GM18499 (cell line): ENCODE measurements at regions not wholly inside any gene's neighbourhood (a gene's known extent, or its start where the extent isn't known, plus 50 kb on each side); places are given as distances from the start of the nearest gene placed in this dataset.

ENCODE experiments used
- ATAC-seq: cut with Tn5 transposase; IDR thresholded peaks from one replicate; pipeline ENCODE4 v1.9.1; 2021; ENCODE audit warnings: moderate number of reproducible peaks; ENCODE audit not compliant: insufficient read depth, unreplicated experiment

DNA sequence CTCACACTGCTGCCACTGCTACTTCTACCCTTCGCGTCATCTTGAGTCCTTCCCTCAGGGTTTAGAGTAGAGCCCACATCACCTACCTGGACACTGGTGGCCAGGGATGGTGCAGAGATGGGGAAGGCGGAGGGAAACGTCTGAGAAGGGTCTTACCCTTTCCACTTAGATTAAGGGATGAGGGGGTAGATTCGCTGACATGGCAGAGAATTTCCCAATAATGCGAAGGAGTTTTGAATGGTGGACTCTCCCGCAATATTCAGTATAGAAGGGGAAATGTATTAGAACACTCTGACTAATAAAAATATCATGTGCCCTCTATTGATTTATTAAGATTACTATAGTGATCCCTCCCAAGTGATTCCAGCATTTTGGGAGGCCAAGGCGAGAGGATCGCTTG, 209.5 kb upstream of the KIAA1217 start:
- no peak for ATAC-seq

DNA sequence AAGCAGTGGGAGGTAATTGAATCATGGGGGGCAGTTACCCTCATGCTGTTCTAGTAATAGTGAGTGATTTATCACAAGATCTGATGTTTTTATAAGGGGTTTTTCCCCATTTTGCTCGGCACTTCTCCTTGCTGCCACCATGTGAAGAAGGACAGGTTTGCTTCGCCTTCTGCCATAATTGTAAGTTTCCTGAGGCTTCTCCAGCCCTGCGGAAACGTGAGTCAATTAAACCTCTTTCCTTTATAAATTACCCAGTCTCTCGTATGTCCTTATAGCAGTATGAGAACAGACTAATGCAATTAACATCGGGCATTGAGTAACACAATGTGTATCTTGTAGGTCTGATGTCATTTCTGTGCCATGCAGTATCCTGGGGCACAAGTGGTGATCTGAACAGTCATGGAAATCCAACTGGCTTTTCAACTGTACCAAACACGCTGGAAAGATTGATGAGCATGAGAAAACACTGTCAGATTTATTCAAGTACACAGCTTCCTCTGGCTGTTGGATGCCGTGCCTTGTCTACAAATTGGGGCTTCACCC, 208.6 kb upstream of the KIAA1217 start:
- ATAC-seq, result no peak

DNA sequence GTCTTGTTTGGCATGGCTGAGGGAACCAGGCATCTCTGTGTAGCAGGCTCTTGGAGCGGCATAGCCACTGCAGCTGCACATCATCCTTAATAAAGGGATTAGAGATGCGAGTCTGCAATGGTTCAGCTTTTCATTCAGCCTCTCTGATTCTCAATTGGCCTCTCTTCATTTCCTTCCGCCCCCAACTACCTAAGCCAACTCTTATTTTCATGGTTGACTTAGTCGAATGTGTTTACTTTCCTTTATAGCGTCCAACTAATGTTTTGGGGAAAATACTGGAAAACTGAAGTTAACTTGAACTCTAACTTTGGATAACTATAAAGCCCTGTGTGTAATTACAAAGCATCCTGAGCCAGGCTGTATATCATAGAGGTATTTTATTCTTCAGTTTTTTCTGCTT, 202.2 kb upstream of the KIAA1217 start:
- no peak for ATAC-seq

DNA sequence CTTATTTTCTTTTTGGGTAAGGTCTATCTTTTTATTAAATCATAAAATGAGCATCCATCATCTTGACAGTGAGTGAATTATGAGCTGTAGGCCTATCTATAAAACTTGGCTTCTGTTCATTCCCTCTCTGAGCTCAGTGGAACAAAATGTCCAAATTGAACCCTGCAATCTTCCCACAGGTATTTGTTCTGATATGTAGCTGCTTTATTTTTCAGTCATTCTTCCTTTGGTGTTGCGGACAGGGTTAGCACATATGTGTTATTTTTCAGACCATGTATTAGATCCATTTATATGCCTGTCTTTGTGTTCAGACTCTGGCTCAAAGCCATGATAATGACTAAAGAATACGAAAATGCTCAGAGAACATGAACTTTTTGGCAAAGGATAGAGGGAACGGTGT, 201.6 kb upstream of the KIAA1217 start:
- ATAC-seq, result no peak

DNA sequence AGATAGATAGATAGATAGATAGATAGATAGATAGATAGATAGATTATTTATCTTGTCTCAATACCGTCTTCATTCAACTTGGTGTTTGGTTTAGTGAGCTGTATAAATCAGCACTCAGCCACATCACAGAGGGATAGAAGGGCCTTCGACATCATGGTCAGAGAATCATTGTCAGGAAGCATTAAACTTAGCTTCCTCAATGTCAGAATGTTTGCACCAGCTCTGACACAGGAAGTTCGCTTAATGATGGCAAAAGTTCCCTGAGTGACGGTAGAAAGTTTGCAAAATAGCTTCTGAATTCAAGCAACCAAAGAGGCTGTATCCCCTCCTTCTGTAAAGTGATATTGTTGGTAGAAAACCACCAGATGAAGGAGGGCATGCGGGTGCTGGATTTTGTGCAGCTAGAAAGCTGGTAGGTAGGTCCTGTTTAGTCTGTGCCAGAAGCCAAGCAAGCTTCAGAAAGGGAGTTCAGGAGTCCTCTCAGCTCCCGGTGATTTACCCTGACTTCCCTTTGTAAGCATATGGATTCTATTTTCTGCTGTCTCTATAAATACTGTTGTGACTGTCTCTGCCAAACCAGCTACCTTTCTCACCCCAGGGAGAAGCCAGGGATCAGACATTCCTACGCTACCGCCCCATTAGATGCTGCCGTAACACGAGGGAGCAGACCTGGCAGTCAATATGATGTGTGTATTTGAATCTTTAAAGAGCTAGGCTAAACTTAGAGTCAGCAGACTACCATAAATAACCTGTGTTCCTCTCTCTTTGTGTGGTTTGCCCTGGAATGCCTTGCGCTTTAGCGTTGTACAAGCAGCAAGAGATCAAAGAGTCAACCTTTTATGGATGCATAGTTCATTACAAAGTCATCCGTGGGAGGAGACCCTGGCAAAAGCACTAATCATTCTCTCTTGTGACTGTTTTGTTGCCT, 200.5 kb upstream of the KIAA1217 start:
- ATAC-seq, result no peak

DNA sequence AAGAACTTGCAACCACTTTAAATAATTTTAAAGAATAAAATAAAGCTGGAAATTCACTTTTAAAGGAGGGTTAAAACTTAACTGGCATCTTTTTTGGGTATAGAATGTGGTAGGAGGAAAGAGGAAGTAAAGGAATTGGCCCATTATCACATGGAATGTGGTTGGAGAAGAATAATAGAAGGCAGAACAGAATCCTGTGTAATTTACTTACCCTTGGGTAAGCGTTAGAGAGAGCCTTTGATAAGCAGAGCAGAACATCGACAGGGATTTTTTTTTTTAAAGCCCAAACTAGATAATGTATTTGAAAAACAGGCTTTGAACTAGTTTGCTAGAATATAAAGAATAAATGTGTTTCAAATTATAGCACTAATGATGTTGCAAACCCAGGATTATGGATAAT, 199.8 kb upstream of the KIAA1217 start:
- ATAC-seq, result no peak

DNA sequence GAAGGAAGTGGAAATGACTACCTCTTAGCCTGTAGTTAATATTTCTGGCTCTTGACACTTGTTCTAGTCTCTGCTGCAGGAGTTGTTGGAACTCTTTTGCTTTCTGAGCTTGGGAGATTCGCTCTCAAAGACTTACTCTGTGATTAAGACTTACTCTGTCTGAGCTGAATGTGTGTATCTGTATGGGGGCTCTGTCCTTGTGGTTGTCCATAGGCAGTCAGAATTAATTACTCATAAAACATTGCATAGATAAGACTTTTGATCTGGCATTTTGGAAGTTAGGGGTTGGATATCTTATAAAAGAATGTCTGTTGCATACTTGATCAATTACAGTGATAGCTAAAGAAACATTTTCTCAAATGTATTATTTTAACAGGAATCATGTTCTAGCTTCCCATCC, 199.2 kb upstream of the KIAA1217 start:
- ATAC-seq, result no peak

DNA sequence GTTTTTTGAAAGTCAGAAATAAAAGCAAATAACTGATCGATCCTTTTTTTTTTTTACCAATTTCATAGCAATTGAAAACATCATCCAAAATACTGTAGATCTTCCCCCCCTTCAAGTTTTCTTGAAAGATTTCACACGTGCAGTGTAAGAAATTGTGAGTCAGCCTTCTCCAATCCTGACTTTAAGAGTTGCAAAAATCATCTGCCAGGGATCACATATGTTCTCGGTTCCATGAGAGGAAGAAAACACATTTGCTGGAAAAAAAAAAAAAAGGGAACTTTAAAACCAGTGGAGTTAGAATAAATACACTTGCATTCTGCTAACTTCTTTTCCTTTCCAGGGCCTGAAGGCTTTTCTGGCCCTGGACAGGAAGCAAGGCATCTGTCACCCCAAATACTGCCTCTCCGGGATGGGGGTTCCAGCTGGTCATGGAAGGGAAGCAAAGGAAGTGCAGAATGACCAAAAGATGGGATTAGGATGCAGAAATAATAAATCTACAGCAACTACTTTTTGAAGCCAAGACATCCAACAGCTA, 198.4 kb upstream of the KIAA1217 start:
- no peak for ATAC-seq

DNA sequence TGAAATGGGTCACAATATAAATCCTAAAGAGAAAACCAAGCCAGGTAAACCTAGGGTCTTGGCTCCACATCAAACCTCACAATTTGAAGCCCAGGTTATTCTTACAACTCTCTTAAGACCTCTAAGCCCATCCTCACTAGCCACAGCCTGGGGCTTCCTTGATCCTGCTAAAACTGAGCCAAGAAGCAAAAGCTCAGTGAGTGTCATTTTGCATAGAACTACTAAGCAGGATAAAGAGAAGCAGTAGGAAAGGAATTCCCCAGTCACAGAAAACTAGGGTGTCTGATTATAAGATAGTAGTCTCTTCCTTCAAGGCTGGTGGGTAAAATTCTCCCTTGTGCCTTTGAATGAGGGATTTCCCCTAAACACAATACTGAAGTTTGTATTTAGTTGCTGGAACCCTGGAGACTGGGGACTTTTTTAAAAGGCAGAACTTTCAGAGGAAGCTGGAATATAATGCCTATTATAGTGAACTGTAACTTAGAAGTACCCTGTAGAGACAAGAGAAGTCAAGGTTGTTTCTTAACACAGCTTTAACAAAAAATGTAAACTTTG, 196.6 kb upstream of the KIAA1217 start:
- ATAC-seq, result no peak

DNA sequence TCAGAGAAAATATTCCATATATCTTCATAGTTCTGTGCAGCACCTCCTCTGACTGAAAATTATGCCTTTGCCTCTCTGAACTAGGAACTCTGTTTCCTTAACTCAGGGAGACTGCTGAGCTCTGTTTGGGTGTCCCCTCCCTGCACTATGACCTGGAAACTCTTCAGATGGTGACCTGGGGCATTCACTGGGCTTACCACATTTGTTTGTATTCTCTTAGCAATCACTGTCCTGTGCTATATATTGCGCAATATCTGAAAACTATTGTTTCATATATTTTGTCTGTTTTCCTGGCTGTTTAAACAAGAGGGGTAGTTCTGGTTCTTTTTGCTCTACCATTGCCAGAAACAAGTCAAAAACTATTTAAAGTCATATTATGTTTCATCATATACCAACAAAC, 181.8 kb upstream of the KIAA1217 start:
- ATAC-seq, result no peak

DNA sequence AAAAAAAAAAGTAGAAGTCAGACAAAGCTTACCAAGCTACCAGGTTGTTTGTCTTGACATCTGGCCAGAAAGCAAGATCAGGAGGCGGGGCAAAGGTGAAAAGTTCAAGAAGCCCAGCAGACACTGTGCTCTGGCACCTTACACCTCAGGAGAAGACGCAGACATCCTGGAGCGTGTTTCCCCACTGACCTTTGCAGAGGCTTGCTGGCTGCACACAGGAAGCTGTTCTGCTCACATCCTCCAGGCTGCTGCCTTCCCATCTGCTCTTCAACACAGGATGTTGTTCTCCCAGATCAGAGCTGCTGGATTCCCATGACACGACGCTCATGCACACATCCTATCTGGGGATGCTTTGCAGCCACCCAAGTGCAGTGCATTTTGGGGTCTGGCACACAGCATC, 174.4 kb upstream of the KIAA1217 start:
- no peak for ATAC-seq

DNA sequence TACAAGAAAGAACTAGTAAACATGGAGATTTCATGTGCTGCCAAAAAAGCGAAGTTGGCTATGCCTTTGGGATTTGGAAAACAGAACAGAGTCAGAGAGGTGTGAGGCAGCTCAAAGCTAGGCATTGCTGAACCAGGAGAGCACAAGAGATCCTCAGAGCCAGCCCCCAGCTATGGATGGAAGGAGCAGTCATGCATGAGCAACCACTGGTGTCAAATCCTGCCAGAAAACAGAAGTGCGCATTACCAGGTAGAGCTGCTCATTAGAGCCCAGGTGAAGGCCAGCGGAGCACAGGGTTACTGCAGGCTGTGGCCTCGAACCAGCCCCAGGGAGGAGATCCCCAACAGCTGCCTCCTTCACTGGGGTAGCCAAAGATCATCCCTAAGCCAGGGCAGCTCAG, 173.2 kb upstream of the KIAA1217 start:
- no peak for ATAC-seq

DNA sequence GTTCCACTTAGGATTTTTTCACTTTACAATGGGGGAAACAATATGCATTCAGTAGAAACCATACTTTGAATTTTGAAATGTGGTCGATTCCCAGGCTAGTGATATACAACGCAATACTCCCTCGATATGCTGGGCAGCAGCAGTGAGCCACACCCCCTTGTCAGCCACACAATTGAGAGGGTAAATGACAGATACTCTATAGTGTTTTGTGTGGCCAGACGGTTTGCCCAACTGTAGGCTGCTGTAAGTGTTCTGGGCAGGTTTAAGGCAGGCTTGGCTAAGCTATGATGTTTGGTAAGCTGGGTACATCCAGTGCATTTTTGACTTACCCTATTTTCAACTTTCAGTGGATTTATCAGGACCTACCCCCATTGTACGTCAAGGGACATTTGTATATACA, 169.6 kb upstream of the KIAA1217 start:
- no peak for ATAC-seq

DNA sequence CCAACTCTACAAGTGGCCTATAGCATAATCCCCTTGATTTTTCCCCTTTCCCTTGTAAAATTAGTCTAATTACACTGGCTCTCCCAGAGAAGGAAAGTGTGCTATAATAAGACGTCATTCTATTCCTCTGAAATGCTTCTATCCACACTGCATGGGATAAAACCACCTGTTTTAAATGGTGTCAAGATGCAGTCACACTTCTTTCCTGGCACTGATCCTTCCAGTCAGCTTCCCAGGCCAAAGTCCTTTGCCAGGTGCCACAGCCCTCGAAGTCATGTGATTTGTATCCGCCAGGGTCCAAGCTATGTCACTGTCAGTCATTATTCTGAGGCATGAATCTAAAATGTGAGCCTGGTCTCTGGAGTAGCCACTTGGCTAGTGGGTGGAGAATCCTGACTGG, 169.0 kb upstream of the KIAA1217 start:
- no peak for ATAC-seq

DNA sequence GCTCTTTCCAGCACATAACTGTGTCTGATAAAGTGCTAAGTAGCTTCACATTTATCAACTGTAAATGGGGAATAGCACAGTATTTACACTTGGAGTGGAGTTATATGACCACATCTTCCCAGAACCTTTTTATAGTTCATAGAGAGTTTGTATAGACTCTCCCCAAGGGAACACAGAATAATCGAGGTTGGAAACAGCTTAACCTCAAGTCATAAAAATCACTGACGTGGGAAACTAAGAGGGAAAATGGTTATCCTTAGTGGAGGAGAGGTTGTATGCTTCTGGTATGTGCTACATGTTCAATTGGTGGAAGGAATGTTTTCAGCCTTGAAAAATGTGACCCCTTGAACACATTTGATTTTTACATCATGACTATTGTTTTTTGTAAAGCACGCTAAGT, 167.9 kb upstream of the KIAA1217 start:
- ATAC-seq, result no peak

DNA sequence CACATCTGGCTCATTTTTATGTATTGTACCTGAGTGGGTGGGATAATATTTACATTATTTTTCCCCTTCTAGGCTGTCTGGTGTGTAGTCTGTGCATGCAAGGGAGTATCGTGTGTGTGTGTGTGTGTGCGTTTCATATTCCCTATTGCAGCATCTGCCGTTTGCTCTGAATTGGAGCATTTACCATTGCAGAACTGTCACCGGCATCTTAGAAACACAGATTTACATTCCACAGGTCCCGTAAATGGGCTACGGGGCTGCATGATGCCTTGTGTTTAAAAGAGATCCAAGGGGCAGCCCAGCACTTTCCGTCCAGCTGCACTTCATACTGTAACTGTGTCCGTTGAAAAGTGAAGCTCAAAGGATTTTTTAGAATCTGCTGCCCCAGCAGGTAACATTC, 167.1 kb upstream of the KIAA1217 start:
- ATAC-seq, result no peak

DNA sequence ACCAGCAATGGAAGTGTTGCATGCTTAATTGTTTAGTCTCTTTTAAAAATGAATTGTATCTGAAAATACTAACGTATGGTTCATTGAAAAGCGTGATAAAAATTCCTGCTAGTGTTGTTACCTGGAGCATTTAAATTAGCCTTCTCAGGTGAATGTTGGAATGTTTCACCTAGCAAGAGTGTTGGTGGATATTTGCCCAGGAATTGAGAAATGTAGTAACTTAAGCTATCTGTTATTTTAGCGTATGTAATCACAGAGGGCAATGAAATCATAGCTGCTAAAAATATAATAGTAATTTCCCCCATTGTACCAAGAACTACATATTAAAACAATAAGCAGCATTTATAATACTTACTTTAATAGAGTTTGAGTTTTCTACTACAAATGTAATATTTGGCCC, 166.1 kb upstream of the KIAA1217 start:
- ATAC-seq, result no peak

DNA sequence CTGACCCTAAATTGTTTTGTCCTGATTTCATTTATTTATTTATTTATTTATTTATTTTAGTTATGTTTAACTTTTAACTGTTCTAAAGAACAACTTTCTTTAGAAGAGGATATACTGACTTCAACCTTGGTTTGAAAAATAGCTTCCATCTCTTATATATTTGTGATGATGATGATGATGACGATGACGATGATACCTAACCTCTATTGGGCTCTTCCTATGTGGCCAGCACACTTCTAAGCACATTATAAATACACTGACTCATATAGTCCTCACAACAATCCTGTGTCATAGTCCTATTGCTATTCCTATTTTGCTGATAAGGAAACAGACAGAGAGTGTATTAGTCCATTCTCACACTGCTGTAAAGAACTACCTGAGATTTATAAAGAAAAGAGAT, 162.9 kb upstream of the KIAA1217 start:
- ATAC-seq, result no peak

DNA sequence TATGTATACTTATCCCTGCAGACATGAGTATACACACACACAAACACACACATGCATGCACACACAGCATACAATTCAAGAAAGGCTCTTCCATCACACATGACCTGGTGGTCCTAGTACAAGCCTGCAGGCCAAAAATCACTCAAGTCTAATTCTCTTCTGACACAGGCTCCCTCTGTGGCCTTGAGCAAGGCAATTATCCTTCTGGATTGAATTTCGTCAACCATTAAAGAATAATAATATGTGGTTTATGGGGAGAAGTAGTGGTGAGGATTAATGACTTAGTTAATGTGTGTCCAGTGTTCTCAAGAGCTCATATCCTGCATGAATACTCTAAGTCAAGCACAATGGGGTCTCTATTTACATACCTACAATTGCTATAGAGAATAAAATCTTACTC, 161.8 kb upstream of the KIAA1217 start:
- ATAC-seq, result no peak

DNA sequence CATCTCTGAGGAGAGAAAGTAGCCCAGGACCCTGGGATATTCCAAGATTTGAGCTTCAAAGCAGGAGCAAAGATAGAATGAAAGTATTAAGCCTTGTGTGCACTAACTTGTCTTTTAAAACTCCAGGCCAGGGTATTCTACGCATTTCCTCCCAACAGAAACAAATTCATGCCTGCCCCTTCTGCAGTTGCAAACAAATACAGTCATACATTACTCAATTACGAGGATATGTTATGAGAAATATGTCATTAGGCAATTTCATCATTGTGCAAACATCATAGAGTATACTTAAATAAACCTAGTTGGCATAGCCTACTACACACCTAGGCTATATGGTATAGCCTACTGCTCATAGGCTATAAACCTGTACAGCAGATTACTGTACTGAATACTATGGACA, 154.5 kb upstream of the KIAA1217 start:
- ATAC-seq, result no peak

DNA sequence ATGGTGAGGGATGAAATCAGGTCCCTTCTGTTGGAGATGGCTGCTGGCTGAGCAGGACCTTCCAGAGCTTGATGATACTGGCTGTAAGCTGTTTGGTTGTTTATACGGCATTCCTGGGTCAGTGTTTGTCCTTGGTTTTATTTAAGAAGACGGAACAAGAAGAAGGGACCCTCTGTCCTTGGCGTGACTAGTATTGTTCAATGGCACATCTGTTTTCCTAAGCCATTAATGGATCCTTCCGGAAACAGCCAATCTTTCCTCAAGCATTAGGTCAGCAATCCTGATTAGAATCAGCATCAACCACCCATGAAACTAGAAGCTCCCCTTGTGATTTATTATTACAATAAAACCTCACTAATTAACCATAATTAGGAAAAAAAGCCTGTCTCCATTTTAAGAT, 128.7 kb upstream of the KIAA1217 start:
- no peak for ATAC-seq
